ENCODE measurements at regions not wholly inside any gene's neighbourhood (a gene's known extent, or its start where the extent isn't known, plus 50 kb on each side); places are given as distances from the start of the nearest gene placed in this dataset.

DNA sequence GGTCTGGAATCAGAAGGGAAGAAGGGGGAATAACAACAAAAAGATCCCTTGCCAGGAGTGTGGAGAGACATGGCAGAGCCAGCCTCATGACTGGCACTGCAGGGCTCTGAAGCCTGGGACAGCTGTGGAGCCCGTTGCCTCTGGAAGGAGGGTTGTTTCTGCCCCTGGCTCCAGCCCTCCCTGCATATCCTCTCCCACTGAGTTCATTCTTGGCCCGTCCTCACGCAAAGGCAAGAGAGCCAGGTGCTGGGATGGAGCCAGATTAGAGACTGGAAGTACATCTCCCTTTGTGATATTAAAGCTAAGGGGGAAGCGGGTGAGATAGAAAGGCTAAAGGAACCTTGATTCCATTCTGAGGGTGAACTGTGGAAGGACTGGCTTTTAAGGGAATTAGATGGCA lies 141.5 kb upstream of the NPVF start:
- Histone ChIP-seq H3K4me1 (no peaks in the 10 kb centered on the region), H3K4me3 (no peak overlapping the region), H3K9me3 (peaks cover 12% of the 10 kb centered on the region; the same call in 2 of the 3 replicates), H3K4me2 (no peak overlapping the region), H3K27ac (no peak overlapping the region)
- CTCF ChIA-PET: interaction anchor here (1.0 kb wide), 2 partner anchors 19 to 60 kb away, joined by 3 to 4 read pairs; no protein-coding TSS in a partner anchor
- ATAC-seq: no peak
- POLR2A ChIA-PET: no interaction called here
- no peak for DNase-seq (ENCODE audit: low read depth in 1 of 2, low spot score in 1 of 2)
- no peak for FAIRE-seq
- 12% methylated on average over 4 of the region's 4 CpGs for WGBS (ENCODE audit: missing lambda C conversion rate)
- TF ChIP-seq KDM5A (IDR thresholded peaks at IDR 0.05) (no peak), HOXA7 (CRISPR knock-in tag; IDR thresholded peaks at IDR 0.05) (no peak)

DNA sequence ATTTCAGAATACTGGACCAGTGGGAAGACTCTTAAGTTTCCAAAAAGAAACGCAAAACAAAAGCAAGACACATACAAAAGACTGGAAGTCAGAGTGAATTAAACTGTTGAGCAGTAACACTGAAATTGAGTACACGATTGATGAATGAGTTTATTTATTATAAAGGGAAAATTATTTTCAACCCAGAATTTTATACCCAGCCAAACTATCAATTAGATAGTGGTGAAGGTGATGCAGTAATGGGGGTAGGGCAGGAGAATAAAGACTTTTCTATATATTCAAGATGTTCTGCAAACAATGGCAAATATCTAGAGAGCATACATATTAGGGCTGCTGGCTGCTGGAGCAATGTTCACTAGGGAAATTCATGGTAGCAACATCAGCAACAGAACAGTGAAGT lies 143.7 kb upstream of the NPVF start:
- POLR2A ChIA-PET: no interaction called here
- Histone ChIP-seq H3K4me1 (no peaks in the 10 kb centered on the region), H3K9me3 (peaks cover 12% of the 10 kb centered on the region; the same call in 2 of the 3 replicates), H3K27ac (no peak overlapping the region), H3K4me2 (no peak overlapping the region), H3K4me3 (no peak overlapping the region)
- ATAC-seq: no peak
- CTCF ChIA-PET: no interaction called here
- WGBS (ENCODE audit: missing lambda C conversion rate): 10% methylated on average over 2 of the region's 2 CpGs
- TF ChIP-seq, protein P1, sequence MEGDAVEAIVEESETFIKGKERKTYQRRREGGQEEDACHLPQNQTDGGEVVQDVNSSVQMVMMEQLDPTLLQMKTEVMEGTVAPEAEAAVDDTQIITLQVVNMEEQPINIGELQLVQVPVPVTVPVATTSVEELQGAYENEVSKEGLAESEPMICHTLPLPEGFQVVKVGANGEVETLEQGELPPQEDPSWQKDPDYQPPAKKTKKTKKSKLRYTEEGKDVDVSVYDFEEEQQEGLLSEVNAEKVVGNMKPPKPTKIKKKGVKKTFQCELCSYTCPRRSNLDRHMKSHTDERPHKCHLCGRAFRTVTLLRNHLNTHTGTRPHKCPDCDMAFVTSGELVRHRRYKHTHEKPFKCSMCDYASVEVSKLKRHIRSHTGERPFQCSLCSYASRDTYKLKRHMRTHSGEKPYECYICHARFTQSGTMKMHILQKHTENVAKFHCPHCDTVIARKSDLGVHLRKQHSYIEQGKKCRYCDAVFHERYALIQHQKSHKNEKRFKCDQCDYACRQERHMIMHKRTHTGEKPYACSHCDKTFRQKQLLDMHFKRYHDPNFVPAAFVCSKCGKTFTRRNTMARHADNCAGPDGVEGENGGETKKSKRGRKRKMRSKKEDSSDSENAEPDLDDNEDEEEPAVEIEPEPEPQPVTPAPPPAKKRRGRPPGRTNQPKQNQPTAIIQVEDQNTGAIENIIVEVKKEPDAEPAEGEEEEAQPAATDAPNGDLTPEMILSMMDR (IDR thresholded peaks at IDR 0.05): no peak
- no peak for TF ChIP-seq MAZ (IDR thresholded peaks at IDR 0.05; ENCODE audit: borderline replicate concordance, low read depth, low read length)
- no peak for TF ChIP-seq CEBPB (IDR thresholded peaks at IDR 0.05)
- TF ChIP-seq RAD21 (conservative IDR thresholded peaks at IDR 0.05 in 1 of 2, IDR thresholded peaks at IDR 0.05 in 1 of 2): no peak
- no peak for FAIRE-seq
- no peak for DNase-seq (ENCODE audit: low read depth in 1 of 2, low spot score in 1 of 2)

- DNase-seq (ENCODE audit: low read depth in 1 of 2, low spot score in 1 of 2) (no peak), FAIRE-seq (no peak), ATAC-seq (no peak)
- TF ChIP-seq, protein P2, sequence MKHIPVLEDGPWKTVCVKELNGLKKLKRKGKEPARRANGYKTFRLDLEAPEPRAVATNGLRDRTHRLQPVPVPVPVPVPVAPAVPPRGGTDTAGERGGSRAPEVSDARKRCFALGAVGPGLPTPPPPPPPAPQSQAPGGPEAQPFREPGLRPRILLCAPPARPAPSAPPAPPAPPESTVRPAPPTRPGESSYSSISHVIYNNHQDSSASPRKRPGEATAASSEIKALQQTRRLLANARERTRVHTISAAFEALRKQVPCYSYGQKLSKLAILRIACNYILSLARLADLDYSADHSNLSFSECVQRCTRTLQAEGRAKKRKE (CRISPR knock-in tag; IDR thresholded peaks at IDR 0.05; ENCODE audit: low read depth): no peak
- no peak for TF ChIP-seq POLR2A (IDR thresholded peaks at IDR 0.05; ENCODE audit: low read length)
- Histone ChIP-seq H3K27ac (no peak overlapping the region), H3K9me3 (peaks cover 9% of the 10 kb centered on the region; the same call in 2 of the 3 replicates), H3K4me1 (no peaks in the 10 kb centered on the region), H3K4me2 (no peak overlapping the region), H3K4me3 (no peak overlapping the region)
- ChIA-PET CTCF (interaction anchor here (1.0 to 1.6 kb wide), 2 partner anchors 10 to 14 kb away, joined by 6 to 7 read pairs; no protein-coding TSS in a partner anchor), POLR2A (no interaction called here)
- WGBS (ENCODE audit: missing lambda C conversion rate): 0% methylated on average over 3 of the region's 3 CpGs
Observed at GRCh38 chr7:25375805-25376600, 147.7 kb upstream of the NPVF start.

- ChIA-PET CTCF (interaction anchor here (2.7 kb wide), 1 partner anchor 11 kb away, joined by 14 read pairs; no protein-coding TSS in a partner anchor), POLR2A (no interaction called here)
- no peak overlapping the region for H3K4me2 ChIP-seq
- no peak overlapping the region for H3K27ac ChIP-seq
- DNase-seq (ENCODE audit: low read depth in 1 of 2, low spot score in 1 of 2): no peak
- WGBS (ENCODE audit: missing lambda C conversion rate): 7% methylated on average over 5 of the region's 5 CpGs
- H3K9me3 ChIP-seq: no peaks in the 10 kb centered on the region
- no peaks in the 10 kb centered on the region for H3K4me1 ChIP-seq
- ATAC-seq: no peak
- no peak overlapping the region for H3K4me3 ChIP-seq
- no peak for FAIRE-seq
- TF ChIP-seq HDAC2 (IDR thresholded peaks at IDR 0.05) (no peak), HMGXB4 (CRISPR knock-in tag; IDR thresholded peaks at IDR 0.05; ENCODE audit: borderline replicate concordance) (no peak), EHF (CRISPR knock-in tag; IDR thresholded peaks at IDR 0.05) (no peak), NFE2L2 (conservative IDR thresholded peaks at IDR 0.05; ENCODE audit: low read length) (no peak), HEYL (CRISPR knock-in tag; IDR thresholded peaks at IDR 0.05) (no peak), SMC3 (IDR thresholded peaks at IDR 0.05) (no peak), PBX3 (IDR thresholded peaks at IDR 0.05) (no peak), RCOR1 (IDR thresholded peaks at IDR 0.05; ENCODE audit: low read depth, low read length) (no peak), RAD21 (conservative IDR thresholded peaks at IDR 0.05 in 1 of 2, IDR thresholded peaks at IDR 0.05 in 1 of 2) (no peak), CEBPB (IDR thresholded peaks at IDR 0.05) (no peak), CHD2 (IDR thresholded peaks at IDR 0.05; ENCODE audit: low read length, partially characterized antibody) (no peak), CBX2 (IDR thresholded peaks at IDR 0.05; ENCODE audit: borderline replicate concordance, low read depth) (no peak), KDM1A (IDR thresholded peaks at IDR 0.05; ENCODE audit: low read depth) (no peak), FOSB (CRISPR knock-in tag; IDR thresholded peaks at IDR 0.05) (no peak)
Observed at GRCh38 chr7:25379351-25380300, 151.3 kb upstream of the NPVF start.

All from A549 (cell line).